ACHN (cell line): ENCODE measurements at regions not wholly inside any gene's neighbourhood (a gene's known extent, or its start where the extent isn't known, plus 50 kb on each side); places are given as distances from the start of the nearest gene placed in this dataset.
"Not testable (repeated sequence)": the region's sequence is repeated elsewhere in the genome, so short reads cannot be mapped to it uniquely, and the experiment has no call there.

ENCODE experiments used
- DNase-seq: peaks from one replicate; pipeline ENCODE4 v3.0.0-alpha.2; 2015
- in situ Hi-C: cut with HindIII; loops from 2 replicates; pipeline ENCODE4 v1.10.0; 2017; ENCODE audit warnings: low sequenced_read_pairs, low pct_ligation_motif_present, low pct_unique_long_range_greater_than_20kb

- in situ Hi-C loops = no loop called here
- no peak for DNase-seq
Measured at GRCh38 chr4:4656977-4657376, 115.1 kb upstream of the STX18 start.

- DNase-seq = no peak
- in situ Hi-C loops = no loop called here
Measured at GRCh38 chr4:4655901-4656300, 114.1 kb upstream of the STX18 start.

GRCh38 chr4:4655011-4655410 is 113.2 kb upstream of the STX18 start:
- DNase-seq = no peak
- in situ Hi-C loops = no loop called here

- no peak for DNase-seq
- in situ Hi-C loops = no loop called here
Measured at GRCh38 chr4:4651811-4652755, 110.2 kb upstream of the STX18 start.

- DNase-seq = no peak
- in situ Hi-C loops = no loop called here
Measured at GRCh38 chr4:4647041-4647440, 105.2 kb upstream of the STX18 start.

GRCh38 chr4:4645743-4646142 is 103.9 kb upstream of the STX18 start:
- no peak for DNase-seq
- in situ Hi-C loops = no loop called here

- in situ Hi-C loops, DNase-seq: not testable (repeated sequence)
Measured at GRCh38 chr4:4644277-4644676, 102.4 kb upstream of the STX18 start.

GRCh38 chr4:4643743-4644142 is 101.9 kb upstream of the STX18 start:
- in situ Hi-C loops, DNase-seq: not testable (repeated sequence)

GRCh38 chr4:4643306-4643705 is 101.5 kb upstream of the STX18 start:
- in situ Hi-C loops = no loop called here
- DNase-seq = no peak

GRCh38 chr4:4642496-4643000 is 100.7 kb upstream of the STX18 start:
- in situ Hi-C loops = no loop called here
- DNase-seq = no peak

GRCh38 chr4:4641661-4642495 is 100.0 kb upstream of the STX18 start:
- no peak for DNase-seq
- in situ Hi-C loops = no loop called here

- DNase-seq = no peak
- in situ Hi-C loops = no loop called here
Measured at GRCh38 chr4:4641254-4641653, 99.4 kb upstream of the STX18 start.

GRCh38 chr4:4640692-4641091 is 98.8 kb upstream of the STX18 start:
- in situ Hi-C loops = no loop called here

GRCh38 chr4:4639370-4639769 is 97.5 kb upstream of the STX18 start:
- in situ Hi-C loops = no loop called here
- DNase-seq = no peak

More at GRCh38 chr4:4640692-4641091, 98.8 kb upstream of the STX18 start:
- DNase-seq = no peak

- in situ Hi-C loops = no loop called here
- no peak for DNase-seq
Measured at GRCh38 chr4:4637710-4638109, 95.9 kb upstream of the STX18 start.

- DNase-seq = no peak
- in situ Hi-C loops = no loop called here
Measured at GRCh38 chr4:4633431-4633830, 91.6 kb upstream of the STX18 start.

GRCh38 chr4:4631150-4631549 is 89.3 kb upstream of the STX18 start:
- no peak for DNase-seq
- in situ Hi-C loops = no loop called here

GRCh38 chr4:4627906-4628305 is 86.1 kb upstream of the STX18 start:
- in situ Hi-C loops = no loop called here
- no peak for DNase-seq

GRCh38 chr4:4627111-4627510 is 85.3 kb upstream of the STX18 start:
- in situ Hi-C loops = no loop called here
- no peak for DNase-seq
